Kidney epithelial cell (primary cell): ENCODE measurements at regions not wholly inside any gene's neighbourhood (a gene's known extent, or its start where the extent isn't known, plus 50 kb on each side); places are given as distances from the start of the nearest gene placed in this dataset.

Source experiments
- DNase-seq: peaks from one replicate; pipeline ENCODE4 v3.0.0-alpha.2; 2010; ENCODE audit warnings: low read depth
- H3K27me3 ChIP-seq: 2 replicates; pipeline ENCODE4 v1.6.0; 2011; ENCODE audit warnings: low read length; ENCODE audit not compliant: control insufficient read depth, insufficient read depth
- H3K36me3 ChIP-seq: 2 replicates; pipeline ENCODE4 v1.5.1; 2011; ENCODE audit warnings: low read length; ENCODE audit not compliant: control insufficient read depth, insufficient read depth
- H3K4me3 ChIP-seq: 2 replicates; pipeline ENCODE4 v1.5.1; 2011; ENCODE audit warnings: low read depth, mild to moderate bottlenecking, control low read depth, low read length
- CTCF ChIP-seq: IDR thresholded peaks from 2 replicates; pipeline ENCODE4 v1.5.1; 2011; ENCODE audit warnings: mild to moderate bottlenecking, moderate library complexity, low read length, control low read depth, inconsistent platforms; ENCODE audit not compliant: insufficient read depth, poor library complexity, severe bottlenecking

GRCh38 chr2:147469471-147469870 is 375.4 kb upstream of the ACVR2A start:
- no peak for TF ChIP-seq CTCF
- Histone ChIP-seq H3K27me3 (no peaks in the 10 kb centered on the region), H3K4me3 (no peak overlapping the region), H3K36me3 (no peaks in the 10 kb centered on the region)
- DNase-seq = no peak

GRCh38 chr2:147468963-147469362 is 375.9 kb upstream of the ACVR2A start:
- no peaks in the 10 kb centered on the region for H3K36me3 ChIP-seq
- DNase-seq = no peak
- no peaks in the 10 kb centered on the region for H3K27me3 ChIP-seq
- H3K4me3 ChIP-seq = no peak overlapping the region
- TF ChIP-seq CTCF = no peak

- no peak for DNase-seq
- TF ChIP-seq CTCF = no peak
- H3K36me3 ChIP-seq = no peaks in the 10 kb centered on the region
These were observed 376.5 kb upstream of the ACVR2A start for GRCh38 chr2:147468349-147468748.

GRCh38 chr2:147467441-147467840 is 377.4 kb upstream of the ACVR2A start:
- no peak for TF ChIP-seq CTCF
- H3K4me3 ChIP-seq = no peak overlapping the region
- H3K27me3 ChIP-seq = no peaks in the 10 kb centered on the region
- no peaks in the 10 kb centered on the region for H3K36me3 ChIP-seq
- DNase-seq = no peak

More at GRCh38 chr2:147468349-147468748, 376.5 kb upstream of the ACVR2A start:
- Histone ChIP-seq H3K27me3 (no peaks in the 10 kb centered on the region), H3K4me3 (no peak overlapping the region)

GRCh38 chr2:147464737-147465357 is 380.0 kb upstream of the ACVR2A start:
- DNase-seq = no peak
- Histone ChIP-seq H3K36me3 (no peaks in the 10 kb centered on the region), H3K4me3 (no peak overlapping the region), H3K27me3 (no peaks in the 10 kb centered on the region)
- no peak for TF ChIP-seq CTCF

GRCh38 chr2:147463881-147464520 is 380.8 kb upstream of the ACVR2A start:
- peak; percentile 32 for DNase-seq
- no peak for TF ChIP-seq CTCF
- no peak overlapping the region for H3K4me3 ChIP-seq

More at GRCh38 chr2:147463881-147464520, 380.8 kb upstream of the ACVR2A start:
- Histone ChIP-seq H3K27me3 (no peaks in the 10 kb centered on the region), H3K36me3 (no peaks in the 10 kb centered on the region)
